Brain microvascular endothelial cell (primary cell): ENCODE measurements at regions not wholly inside any gene's neighbourhood (a gene's known extent, or its start where the extent isn't known, plus 50 kb on each side); places are given as distances from the start of the nearest gene placed in this dataset.

Source experiments
- DNase-seq: peaks from one replicate; pipeline ENCODE4 v3.0.0-alpha.2; 2020
- H3K27ac ChIP-seq: fragments of 250-450 bp; sonication (Bioruptor Pico); 2 replicates; pipeline ENCODE4 v1.5.1; 2020; ENCODE audit warnings: mild to moderate bottlenecking, moderate library complexity
- H3K27me3 ChIP-seq: fragments of 250-450 bp; sonication (Bioruptor Pico); replicated peaks from 2 replicates; pipeline ENCODE4 v1.5.1; 2020; ENCODE audit warnings: mild to moderate bottlenecking
- H3K36me3 ChIP-seq: fragments of 250-450 bp; sonication (Bioruptor Pico); replicated peaks from 2 replicates; pipeline ENCODE4 v1.5.1; 2020; ENCODE audit warnings: mild to moderate bottlenecking
- H3K4me3 ChIP-seq: 2 replicates; pipeline ENCODE4 v1.5.1; 2011; ENCODE audit warnings: low read depth, mild to moderate bottlenecking, control low read depth, low read length, moderate library complexity
- in situ Hi-C: cut with HindIII; loops from 2 replicates; pipeline ENCODE4 v1.10.0; 2017; ENCODE audit warnings: low sequenced_read_pairs, low pct_ligation_motif_present
- TF ChIP-seq, protein P1 (sequence below): IDR thresholded peaks from 2 replicates; pipeline ENCODE4 v1.5.1; 2011; ENCODE audit warnings: low read depth, mild to moderate bottlenecking, moderate library complexity, low read length, control low read depth, inconsistent platforms; ENCODE audit errors: missing control alignments

DNA sequence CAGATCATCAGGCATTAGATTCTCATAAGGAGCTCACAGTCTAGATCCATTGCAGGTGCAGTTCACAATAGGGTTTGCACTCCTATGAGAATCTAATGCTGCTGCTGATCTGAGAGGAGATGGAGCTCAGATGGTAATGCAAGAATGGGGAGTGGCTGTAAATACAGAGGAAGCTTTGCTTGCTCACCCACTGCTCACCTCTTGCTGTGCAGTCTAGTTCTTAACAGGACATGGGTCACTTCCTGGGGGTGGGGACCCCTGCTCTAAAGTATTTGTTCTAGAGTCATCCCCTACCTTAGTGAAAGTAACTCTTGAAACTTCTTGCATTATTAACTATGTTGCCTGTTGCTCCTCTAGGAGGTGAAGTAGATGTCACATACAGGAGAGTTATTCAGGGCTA, 171.3 kb upstream of the PARD3B start:
- H3K36me3 ChIP-seq = no peaks in the 10 kb centered on the region
- TF ChIP-seq, protein P1, sequence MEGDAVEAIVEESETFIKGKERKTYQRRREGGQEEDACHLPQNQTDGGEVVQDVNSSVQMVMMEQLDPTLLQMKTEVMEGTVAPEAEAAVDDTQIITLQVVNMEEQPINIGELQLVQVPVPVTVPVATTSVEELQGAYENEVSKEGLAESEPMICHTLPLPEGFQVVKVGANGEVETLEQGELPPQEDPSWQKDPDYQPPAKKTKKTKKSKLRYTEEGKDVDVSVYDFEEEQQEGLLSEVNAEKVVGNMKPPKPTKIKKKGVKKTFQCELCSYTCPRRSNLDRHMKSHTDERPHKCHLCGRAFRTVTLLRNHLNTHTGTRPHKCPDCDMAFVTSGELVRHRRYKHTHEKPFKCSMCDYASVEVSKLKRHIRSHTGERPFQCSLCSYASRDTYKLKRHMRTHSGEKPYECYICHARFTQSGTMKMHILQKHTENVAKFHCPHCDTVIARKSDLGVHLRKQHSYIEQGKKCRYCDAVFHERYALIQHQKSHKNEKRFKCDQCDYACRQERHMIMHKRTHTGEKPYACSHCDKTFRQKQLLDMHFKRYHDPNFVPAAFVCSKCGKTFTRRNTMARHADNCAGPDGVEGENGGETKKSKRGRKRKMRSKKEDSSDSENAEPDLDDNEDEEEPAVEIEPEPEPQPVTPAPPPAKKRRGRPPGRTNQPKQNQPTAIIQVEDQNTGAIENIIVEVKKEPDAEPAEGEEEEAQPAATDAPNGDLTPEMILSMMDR = no peak
- in situ Hi-C loops = no loop called here

GRCh38 chr2:204380141-204380881, 165.0 kb upstream of the PARD3B start:
- in situ Hi-C loops = no loop called here
- H3K27me3 ChIP-seq = no peaks in the 10 kb centered on the region
- H3K36me3 ChIP-seq = no peaks in the 10 kb centered on the region
- no peak for DNase-seq
- no peak overlapping the region for H3K27ac ChIP-seq
- TF ChIP-seq, protein P1 = no peak
- H3K4me3 ChIP-seq = no peak overlapping the region

More for the DNA sequence above, 171.3 kb upstream of the PARD3B start:
- Histone ChIP-seq H3K27me3 (no peaks in the 10 kb centered on the region), H3K4me3 (no peak overlapping the region), H3K27ac (no peak overlapping the region)
- DNase-seq = no peak

DNA sequence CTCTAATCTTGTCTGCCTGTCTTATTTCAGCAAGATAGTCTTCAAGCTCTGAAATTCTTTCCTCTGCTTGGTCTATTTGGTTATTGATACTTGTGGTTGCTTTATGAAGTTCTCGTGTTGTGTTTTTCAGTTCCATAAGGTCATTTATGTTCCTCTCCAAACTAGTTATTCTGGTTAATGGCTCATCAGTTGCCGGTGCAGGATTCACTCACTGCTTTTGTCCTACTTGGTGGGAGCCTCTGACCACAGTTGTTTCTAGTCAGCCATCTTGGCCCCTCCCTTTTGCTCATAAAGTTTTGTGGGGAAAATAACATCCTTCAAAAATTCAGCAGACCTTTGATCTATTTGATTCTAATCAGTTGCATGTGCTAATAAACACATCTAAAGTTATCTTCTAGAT, 158.6 kb upstream of the PARD3B start:
- H3K36me3 ChIP-seq = no peaks in the 10 kb centered on the region
- H3K27ac ChIP-seq = no peak overlapping the region
- TF ChIP-seq, protein P1 = no peak
- no peaks in the 10 kb centered on the region for H3K27me3 ChIP-seq
- in situ Hi-C loops = no loop called here
- no peak for DNase-seq
- H3K4me3 ChIP-seq = no peak overlapping the region

DNA sequence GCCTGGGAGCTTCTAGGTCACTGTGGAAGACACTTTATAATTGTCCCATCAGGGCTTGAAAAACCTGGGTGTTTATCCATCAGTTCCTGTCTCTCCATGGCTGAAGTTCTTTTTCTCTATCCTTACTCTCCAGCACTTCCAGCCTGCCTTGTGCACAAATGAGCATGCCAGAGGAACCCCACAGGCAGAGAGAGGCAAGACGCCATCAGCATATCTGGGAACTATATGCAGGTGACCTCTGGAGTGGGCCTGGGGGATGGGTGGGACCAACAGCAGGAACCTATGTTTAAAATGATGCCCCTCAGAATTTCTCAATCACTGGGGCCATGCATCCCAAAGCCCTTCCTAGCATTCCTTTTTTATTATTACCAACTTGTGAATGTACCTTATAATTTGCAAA, 156.2 kb upstream of the PARD3B start:
- TF ChIP-seq, protein P1 = no peak
- H3K36me3 ChIP-seq = no peaks in the 10 kb centered on the region
- no peak overlapping the region for H3K4me3 ChIP-seq
- no peaks in the 10 kb centered on the region for H3K27me3 ChIP-seq
- H3K27ac ChIP-seq = no peak overlapping the region
- in situ Hi-C loops = no loop called here
- DNase-seq = no peak

DNA sequence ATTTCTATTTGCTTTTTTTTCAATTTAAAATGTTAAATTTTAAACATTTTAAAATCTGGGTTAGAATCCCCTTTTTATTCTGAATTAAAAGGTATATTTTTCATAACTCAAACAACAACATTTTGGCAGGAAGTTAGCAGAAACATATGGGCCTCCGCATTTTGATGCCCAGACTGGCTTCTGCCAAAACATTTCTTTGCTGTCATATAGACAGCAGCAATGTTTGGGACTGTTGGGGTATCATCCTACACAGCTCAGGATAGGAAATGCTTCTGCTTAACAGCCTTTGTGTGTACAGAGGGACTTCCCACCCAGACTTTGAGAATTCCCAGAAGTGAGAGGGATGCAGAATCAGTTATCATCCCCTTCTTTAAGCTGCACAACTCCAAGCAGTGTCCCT, 155.4 kb upstream of the PARD3B start:
- TF ChIP-seq, protein P1 = no peak
- in situ Hi-C loops = no loop called here

GRCh38 chr2:204395539-204395938, 149.7 kb upstream of the PARD3B start:
- Histone ChIP-seq H3K27ac (no peak overlapping the region), H3K4me3 (no peak overlapping the region), H3K36me3 (no peaks in the 10 kb centered on the region), H3K27me3 (no peaks in the 10 kb centered on the region)
- no peak for DNase-seq
- in situ Hi-C loops = no loop called here
- TF ChIP-seq, protein P1 = no peak

More for the DNA sequence above, 155.4 kb upstream of the PARD3B start:
- no peak for DNase-seq
- Histone ChIP-seq H3K27me3 (no peaks in the 10 kb centered on the region), H3K27ac (no peak overlapping the region), H3K4me3 (no peak overlapping the region), H3K36me3 (no peaks in the 10 kb centered on the region)
